Fibroblast of lung (primary cell): ENCODE measurements at regions not wholly inside any gene's neighbourhood (a gene's known extent, or its start where the extent isn't known, plus 50 kb on each side); places are given as distances from the start of the nearest gene placed in this dataset.

Experiments used
- EZH2 ChIP-seq: IDR thresholded peaks from 2 replicates; pipeline ENCODE4 v1.5.1; 2012; ENCODE audit warnings: low read length, control low read depth, mild to moderate bottlenecking; ENCODE audit errors: missing control alignments
- TF ChIP-seq, protein P1 (sequence below), 2 donors: IDR thresholded peaks in 1 of 2; conservative IDR thresholded peaks in 1 of 2; 1 replicate in 1 of 2; 2 replicates in 1 of 2; pipeline ENCODE4 v1.5.1; 2011 to 2012; ENCODE audit warnings: low read length in 2 of 2, control low read depth in 1 of 2, inconsistent platforms in 1 of 2, low read depth in 1 of 2, mild to moderate bottlenecking in 1 of 2

DNA sequence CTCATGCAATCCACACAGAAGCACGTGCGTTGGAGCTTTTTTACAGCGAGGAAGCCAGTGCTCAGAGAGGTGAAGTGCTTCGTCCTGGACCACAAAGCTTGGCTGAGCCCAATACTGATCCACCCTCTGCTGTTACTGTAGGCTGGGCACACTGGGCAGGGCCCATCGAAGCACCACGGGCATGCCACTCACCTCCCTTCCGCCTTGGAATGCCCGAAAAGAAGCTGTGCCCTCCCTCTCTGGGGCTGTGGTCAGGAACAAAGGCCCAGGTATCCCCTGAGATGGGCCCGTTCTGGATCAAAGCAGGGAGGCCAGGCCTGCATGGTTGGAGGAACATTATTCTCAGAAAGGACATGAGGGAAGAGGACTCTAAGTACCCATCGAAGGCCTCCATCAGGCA lies 206.7 kb upstream of the C1orf174 start:
- no peak for TF ChIP-seq EZH2
- TF ChIP-seq, protein P1, sequence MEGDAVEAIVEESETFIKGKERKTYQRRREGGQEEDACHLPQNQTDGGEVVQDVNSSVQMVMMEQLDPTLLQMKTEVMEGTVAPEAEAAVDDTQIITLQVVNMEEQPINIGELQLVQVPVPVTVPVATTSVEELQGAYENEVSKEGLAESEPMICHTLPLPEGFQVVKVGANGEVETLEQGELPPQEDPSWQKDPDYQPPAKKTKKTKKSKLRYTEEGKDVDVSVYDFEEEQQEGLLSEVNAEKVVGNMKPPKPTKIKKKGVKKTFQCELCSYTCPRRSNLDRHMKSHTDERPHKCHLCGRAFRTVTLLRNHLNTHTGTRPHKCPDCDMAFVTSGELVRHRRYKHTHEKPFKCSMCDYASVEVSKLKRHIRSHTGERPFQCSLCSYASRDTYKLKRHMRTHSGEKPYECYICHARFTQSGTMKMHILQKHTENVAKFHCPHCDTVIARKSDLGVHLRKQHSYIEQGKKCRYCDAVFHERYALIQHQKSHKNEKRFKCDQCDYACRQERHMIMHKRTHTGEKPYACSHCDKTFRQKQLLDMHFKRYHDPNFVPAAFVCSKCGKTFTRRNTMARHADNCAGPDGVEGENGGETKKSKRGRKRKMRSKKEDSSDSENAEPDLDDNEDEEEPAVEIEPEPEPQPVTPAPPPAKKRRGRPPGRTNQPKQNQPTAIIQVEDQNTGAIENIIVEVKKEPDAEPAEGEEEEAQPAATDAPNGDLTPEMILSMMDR (conservative IDR thresholded peaks at IDR 0.05 in 1 of 2, IDR thresholded peaks at IDR 0.05 in 1 of 2; ENCODE audit: low read depth in 1 of 2, low read length in 2 of 2), result no peak
